IPS DF 4.7 (cell line): ENCODE measurements at regions not wholly inside any gene's neighbourhood (a gene's known extent, or its start where the extent isn't known, plus 50 kb on each side); places are given as distances from the start of the nearest gene placed in this dataset.

Experiments used
- DNase-seq: peaks from one replicate; pipeline ENCODE4 v3.0.0-alpha.2; 2013; ENCODE audit warnings: low spot score; ENCODE audit errors: extremely low read depth

- no peak for DNase-seq
These were observed 591.5 kb upstream of the KLF4 start for GRCh38 chr9:108081112-108081511.

- DNase-seq = no peak
These were observed 590.7 kb upstream of the KLF4 start for GRCh38 chr9:108080285-108080684.

DNA sequence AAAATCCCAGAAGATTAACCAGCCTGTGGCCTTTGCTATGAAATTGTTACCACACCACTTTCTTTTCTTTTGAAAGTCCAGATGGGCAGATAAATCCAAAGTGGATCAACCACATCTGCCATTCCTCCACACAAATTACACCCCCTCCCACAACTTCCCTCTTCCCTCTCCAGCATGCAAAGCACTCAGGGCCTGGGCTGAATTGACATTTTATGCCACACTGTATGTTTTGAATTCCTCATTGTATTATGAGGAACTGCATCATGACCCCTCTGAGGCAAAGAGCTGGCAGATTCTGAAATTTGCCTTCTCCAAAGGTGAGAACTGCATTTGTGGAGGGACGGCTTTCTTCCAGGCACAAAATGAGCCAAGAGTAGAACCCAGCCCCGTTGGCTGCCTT lies 589.2 kb upstream of the KLF4 start:
- DNase-seq = no peak

- no peak for DNase-seq
These were observed 588.8 kb upstream of the KLF4 start for GRCh38 chr9:108078375-108078774.

DNA sequence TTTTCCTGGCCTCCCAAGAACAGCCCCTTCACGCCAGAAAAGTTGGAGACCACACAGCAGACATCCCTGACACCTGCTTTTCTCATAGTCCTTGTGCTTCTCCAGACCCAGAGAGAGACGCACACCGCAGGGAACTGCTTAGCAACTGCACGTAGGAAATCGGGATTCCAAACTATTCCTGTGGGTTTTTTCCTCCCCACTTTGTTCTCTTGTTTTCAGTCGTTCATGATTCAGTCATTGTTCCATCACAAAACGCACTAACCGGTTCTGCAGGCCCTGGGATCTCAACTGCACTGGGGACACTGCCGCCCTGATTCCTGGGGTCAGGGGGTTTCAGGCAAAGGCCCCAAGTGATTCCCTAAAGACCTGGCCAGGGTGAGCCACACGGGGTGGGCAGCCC lies 588.0 kb upstream of the KLF4 start:
- no peak for DNase-seq

- DNase-seq = no peak
These were observed 585.3 kb upstream of the KLF4 start for GRCh38 chr9:108074900-108075299.

DNA sequence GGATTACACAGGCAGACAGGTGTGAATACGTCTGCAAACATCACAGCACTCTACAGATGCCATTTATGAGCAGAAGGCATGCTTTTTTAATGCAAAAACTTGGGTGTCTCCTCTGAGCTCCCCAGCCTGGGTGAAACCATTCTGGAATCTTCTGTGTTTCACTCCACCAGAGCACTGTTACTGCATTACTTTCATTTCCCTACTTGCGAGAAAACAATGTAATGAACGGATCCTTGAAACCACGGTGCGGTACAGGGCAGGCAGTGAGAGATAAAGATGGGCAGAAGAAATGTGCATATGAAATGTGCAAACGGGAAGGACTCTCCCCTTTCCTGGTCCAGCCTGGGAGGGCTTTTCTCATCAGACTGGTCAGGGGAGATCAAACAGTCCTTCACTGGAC lies 584.3 kb upstream of the KLF4 start:
- DNase-seq = no peak

DNA sequence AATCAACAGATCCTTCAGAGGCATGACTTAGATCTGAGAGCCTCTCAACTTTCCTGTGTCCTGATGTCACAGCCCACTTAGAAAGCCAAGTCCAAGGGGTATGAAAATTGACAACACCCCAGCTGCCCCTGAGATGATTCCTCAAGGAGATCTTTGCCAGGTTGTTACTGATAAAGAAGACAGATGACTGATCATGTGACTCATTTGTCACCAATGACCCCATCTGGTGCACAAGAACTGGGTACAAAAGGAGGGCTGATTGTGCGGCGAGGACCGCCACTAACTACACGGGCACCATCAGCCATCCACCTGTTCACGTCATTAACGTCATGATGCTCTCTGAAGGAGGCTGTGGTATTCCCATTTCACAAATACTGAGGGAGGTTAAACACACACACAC lies 583.2 kb upstream of the KLF4 start:
- DNase-seq = no peak

DNA sequence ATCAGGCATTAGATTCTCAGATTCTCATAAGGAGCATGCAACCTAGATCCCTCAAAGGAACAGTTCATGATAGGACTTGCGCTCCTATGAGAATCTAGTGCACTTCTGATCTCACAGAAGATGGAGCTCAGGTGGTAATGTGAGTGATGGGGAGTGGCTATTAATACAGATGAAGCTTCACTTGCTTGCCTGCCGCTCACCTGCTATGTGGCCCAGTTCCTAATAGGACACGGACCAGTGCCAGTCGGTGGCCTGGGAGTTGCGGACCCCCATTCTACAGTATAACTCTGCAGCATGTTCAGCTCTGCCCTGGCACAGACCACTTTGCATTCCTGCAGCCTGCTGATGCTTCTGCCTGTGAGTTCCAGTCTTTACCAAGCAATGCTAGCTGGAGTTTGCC lies 581.3 kb upstream of the KLF4 start:
- DNase-seq = no peak

DNA sequence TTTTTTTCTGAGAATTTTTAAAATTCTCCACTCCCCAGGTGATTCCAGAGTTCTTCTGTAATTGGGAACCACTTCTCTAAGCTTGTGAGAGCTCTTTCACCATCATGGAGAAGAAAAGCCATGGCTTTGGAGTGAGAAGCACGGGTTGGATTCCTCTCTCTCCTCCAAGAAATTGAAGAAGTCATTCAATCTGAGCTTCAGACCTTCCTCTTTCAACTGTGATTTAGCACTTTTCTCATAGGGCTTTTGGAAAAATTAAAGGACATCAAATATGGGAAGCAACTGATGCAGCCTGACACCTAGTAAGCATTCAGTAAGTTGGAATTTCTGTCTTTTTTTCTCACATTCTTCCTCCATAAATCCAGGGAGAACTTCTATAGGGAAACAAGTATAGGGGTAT lies 580.4 kb upstream of the KLF4 start:
- DNase-seq = no peak

- DNase-seq = no peak
These were observed 573.1 kb upstream of the KLF4 start for GRCh38 chr9:108062680-108063079.

GRCh38 chr9:108060175-108060574 lies 570.6 kb upstream of the KLF4 start:
- DNase-seq = no peak

- no peak for DNase-seq
These were observed 568.7 kb upstream of the KLF4 start for GRCh38 chr9:108058135-108058814.

DNA sequence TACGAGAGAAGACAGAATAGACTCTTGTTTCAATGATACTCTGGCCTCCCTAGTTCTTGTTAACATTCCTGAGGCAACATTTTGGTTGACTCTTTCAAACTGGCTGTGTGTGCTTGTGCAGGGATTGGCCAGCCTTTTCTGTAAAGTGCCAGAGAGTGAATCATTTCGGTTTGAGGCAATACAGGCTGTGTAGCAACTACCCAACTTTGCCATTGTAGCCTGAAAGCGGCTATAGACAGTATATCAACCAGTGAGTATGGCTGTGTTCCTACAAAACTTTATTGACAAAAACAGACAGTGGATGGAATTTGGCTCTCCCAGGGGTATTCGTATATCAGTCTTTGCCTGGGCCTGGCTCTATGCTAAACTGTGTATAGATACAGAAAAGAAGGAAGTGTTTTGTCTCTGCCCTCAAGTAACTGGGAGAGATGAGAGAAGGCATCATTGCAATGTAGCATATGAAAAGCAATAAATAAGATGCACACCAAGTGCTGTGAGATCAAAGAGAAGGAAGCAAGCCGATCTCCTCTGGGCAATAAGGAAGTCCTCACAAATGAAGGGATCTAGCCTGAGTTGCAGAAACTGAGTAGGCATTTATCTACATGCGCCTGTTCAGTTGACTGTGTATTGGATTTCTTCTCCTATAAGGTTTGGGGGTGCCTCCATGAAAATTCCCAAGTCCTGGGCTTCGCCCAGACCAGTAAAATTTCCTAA lies 568.0 kb upstream of the KLF4 start:
- no peak for DNase-seq

- no peak for DNase-seq
These were observed 567.3 kb upstream of the KLF4 start for GRCh38 chr9:108056805-108057386.

DNA sequence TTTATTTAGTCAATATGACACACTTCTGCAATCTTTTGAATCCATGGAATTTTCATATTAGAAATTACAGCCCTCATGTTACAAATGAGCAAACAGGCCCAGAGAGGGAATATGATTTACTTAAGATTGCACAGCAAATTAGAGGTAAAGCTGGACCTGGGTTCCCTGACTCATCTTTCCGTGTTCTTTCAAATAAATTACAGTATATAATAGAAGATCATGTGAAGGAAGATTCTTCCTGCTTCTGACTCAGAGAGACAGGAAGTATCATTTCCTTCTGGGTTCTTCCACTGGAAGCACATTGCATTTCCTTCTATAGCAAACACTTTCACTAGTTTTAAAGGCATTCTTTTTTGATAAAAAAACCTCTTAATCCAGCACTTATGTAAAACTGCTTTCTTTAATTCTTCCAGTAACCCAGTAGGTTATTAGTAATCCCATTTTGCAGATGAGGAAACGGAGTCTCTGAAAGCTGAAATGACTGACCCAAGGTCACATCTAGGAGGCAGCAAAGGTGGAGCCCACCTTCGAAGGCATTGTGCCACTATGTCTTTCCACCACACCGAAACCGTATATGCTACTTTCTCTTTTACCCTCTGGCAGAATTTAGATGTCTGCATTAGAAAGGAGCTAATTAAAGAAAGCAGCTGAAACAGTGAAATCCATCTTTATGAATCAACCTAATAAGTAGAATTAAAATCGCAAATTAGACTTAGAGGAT lies 566.7 kb upstream of the KLF4 start:
- no peak for DNase-seq

DNA sequence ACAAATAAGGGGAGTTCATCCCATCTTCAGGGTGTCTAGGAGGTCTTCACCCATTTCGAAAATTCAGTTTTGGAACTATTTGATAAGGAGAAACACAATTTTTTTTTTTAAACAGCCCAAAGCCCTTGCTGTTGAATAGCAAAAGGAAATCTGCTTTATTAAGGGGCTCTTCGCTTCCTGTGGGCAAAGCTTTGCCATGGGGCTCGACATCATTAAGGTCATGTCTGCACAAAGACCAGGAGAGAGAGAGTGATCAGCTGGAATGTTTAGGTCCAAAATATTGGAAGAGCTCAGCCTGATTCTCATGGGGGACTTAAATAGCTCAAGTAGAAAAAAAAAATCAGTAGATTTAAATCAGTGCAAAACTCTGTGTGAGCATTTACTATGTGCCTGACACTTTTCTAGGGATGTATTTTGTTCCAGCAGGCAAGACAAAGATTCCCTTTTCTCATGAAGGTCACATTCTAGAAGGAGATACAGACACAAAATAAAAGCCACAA lies 564.6 kb upstream of the KLF4 start:
- DNase-seq = no peak

GRCh38 chr9:108053555-108054061 lies 564.0 kb upstream of the KLF4 start:
- no peak for DNase-seq

GRCh38 chr9:108052431-108053080 lies 563.0 kb upstream of the KLF4 start:
- peak; percentile 14 for DNase-seq

DNA sequence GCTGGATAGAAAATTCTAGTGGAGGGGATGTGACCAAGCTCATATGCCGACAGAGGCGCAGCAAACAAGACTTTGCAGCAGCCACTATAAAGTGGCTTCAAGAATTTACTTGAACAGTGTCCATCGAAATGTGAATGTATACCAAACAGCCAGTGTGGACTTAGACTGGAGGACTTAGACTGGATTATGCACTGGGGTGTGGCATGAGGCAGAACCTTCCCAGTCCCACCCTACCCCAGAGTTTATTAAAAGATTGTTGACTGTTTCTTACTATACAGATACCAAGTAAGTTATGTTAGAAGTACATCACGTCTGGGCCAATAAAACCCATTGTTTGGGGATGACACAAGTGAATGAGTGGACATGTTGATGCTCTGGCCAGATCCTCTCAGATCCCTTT lies 561.3 kb upstream of the KLF4 start:
- DNase-seq = no peak
